ENCODE measurements at regions not wholly inside any gene's neighbourhood (a gene's known extent, or its start where the extent isn't known, plus 50 kb on each side); places are given as distances from the start of the nearest gene placed in this dataset.

GRCh38 chr1:228996281-228996680 is 261.0 kb downstream of the RHOU start:
- ATAC-seq = no peak
- no peak overlapping the region for H3K4me3 Mint-ChIP-seq
- no peaks in the 10 kb centered on the region for H3K4me1 Mint-ChIP-seq (ENCODE audit: low read depth in 2 of 2)
- no peaks in the 10 kb centered on the region for H3K36me3 Mint-ChIP-seq
- no peak for DNase-seq (ENCODE audit: low spot score)
- H3K9me3 Mint-ChIP-seq = no peaks in the 10 kb centered on the region
- peaks cover 4 to 9% of the 10 kb centered on the region in 2 donors for H3K27me3 Mint-ChIP-seq
- H3K27ac Mint-ChIP-seq = no peak overlapping the region

- H3K36me3 Mint-ChIP-seq = no peaks in the 10 kb centered on the region
- H3K9me3 Mint-ChIP-seq = no peaks in the 10 kb centered on the region
- DNase-seq (ENCODE audit: low spot score) (no peak), ATAC-seq (no peak)
- no peak overlapping the region for H3K4me3 Mint-ChIP-seq
- no peaks in the 10 kb centered on the region for H3K4me1 Mint-ChIP-seq (ENCODE audit: low read depth in 2 of 2)
- H3K27ac Mint-ChIP-seq = no peak overlapping the region
- H3K27me3 Mint-ChIP-seq = peaks cover 3 to 6% of the 10 kb centered on the region in 2 donors
Observed at GRCh38 chr1:228997721-228998144, 262.5 kb downstream of the RHOU start.

DNA sequence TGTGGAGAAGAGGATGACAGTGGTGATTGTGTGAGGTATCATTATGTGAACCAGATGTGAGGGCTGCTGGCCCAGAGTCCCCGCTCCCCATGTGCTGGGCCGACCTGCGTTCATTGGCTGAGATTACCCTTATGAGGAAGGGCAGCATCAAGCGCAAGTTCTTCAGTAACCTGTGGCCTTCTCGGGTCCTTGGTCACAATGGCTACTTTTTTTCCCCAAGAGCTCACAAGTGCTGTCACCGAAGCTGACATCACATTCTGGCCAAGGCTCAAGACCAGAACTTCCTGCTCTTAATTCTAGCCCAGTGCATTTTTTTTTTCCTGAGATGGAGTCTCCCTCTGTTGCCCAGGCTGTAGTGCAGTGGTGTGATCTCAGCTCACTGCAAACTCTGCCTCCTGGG is 262.9 kb downstream of the RHOU start:
- peaks cover 0 to 2% of the 10 kb centered on the region in 2 donors for H3K27me3 Mint-ChIP-seq
- no peaks in the 10 kb centered on the region for H3K9me3 Mint-ChIP-seq
- no peaks in the 10 kb centered on the region for H3K36me3 Mint-ChIP-seq
- H3K4me3 Mint-ChIP-seq = no peak overlapping the region
- no peak overlapping the region for H3K27ac Mint-ChIP-seq
- ATAC-seq (no peak), DNase-seq (ENCODE audit: low spot score) (no peak)
- no peaks in the 10 kb centered on the region for H3K4me1 Mint-ChIP-seq (ENCODE audit: low read depth in 2 of 2)

GRCh38 chr1:228999446-229000170 is 264.3 kb downstream of the RHOU start:
- H3K4me1 Mint-ChIP-seq (ENCODE audit: low read depth in 2 of 2) = no peaks in the 10 kb centered on the region
- H3K9me3 Mint-ChIP-seq = no peaks in the 10 kb centered on the region
- no peaks in the 10 kb centered on the region for H3K36me3 Mint-ChIP-seq
- DNase-seq (ENCODE audit: low spot score) (no peak), ATAC-seq (no peak)
- H3K27ac Mint-ChIP-seq = no peak overlapping the region
- H3K27me3 Mint-ChIP-seq = no peaks in the 10 kb centered on the region
- H3K4me3 Mint-ChIP-seq = no peak overlapping the region

DNA sequence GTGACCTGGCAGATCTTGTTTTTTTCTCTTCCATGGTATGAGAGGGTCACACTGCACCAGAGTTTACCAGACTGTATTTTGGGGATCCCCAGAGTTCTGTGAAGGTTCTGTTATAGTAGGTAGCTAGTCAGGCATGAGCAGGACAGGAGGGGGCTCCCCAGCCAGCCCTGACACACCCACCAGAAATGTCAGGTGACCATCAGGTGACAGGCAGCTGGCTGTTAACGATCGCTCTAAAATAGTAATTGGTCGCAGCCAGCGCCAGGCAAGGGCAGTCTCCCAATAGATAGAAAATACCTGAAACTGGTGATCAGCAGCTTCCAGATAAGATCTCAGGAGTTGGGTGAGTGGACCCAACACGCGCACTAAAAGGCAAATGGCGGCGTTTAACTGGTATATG is 264.9 kb downstream of the RHOU start:
- H3K9me3 Mint-ChIP-seq = no peaks in the 10 kb centered on the region
- no peak for DNase-seq (ENCODE audit: low spot score)
- H3K27ac Mint-ChIP-seq = no peak overlapping the region
- no peak overlapping the region for H3K4me3 Mint-ChIP-seq
- no peak for ATAC-seq
- no peaks in the 10 kb centered on the region for H3K27me3 Mint-ChIP-seq
- peaks cover 0 to 3% of the 10 kb centered on the region in 2 donors for H3K4me1 Mint-ChIP-seq (ENCODE audit: low read depth in 2 of 2)
- no peaks in the 10 kb centered on the region for H3K36me3 Mint-ChIP-seq

- Mint-ChIP-seq H3K4me1 (ENCODE audit: low read depth in 2 of 2) (peaks cover 0 to 7% of the 10 kb centered on the region in 2 donors), H3K36me3 (no peaks in the 10 kb centered on the region), H3K4me3 (no peak overlapping the region), H3K27ac (no peak overlapping the region), H3K9me3 (no peaks in the 10 kb centered on the region), H3K27me3 (no peaks in the 10 kb centered on the region)
- no peak for ATAC-seq
- no peak for DNase-seq (ENCODE audit: low spot score)
Observed at GRCh38 chr1:229001467-229002011, 266.3 kb downstream of the RHOU start.

DNA sequence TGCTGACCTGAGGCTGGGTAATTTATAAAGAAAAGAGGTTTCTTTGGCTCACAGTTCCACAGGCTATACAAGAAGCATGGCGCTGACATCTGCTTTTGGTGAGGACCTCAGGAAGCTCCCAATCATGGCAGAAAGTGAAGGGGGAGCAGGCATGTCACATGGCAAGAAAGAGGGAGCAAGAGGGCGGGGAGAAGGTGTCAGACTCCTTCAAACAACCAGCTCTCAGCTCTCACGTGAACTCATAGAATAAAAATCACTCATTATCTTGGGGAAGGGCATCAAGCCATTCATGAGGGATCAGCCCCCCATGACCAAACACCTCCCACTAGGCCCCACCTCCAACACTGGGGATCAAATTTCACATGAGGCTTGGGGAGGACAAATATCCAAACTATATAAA is 266.8 kb downstream of the RHOU start:
- Mint-ChIP-seq H3K36me3 (no peaks in the 10 kb centered on the region), H3K27ac (no peak overlapping the region), H3K4me3 (no peak overlapping the region), H3K9me3 (no peaks in the 10 kb centered on the region), H3K27me3 (no peaks in the 10 kb centered on the region), H3K4me1 (ENCODE audit: low read depth in 2 of 2) (peaks cover 0 to 7% of the 10 kb centered on the region in 2 donors)
- ATAC-seq (no peak), DNase-seq (ENCODE audit: low spot score) (no peak)

GRCh38 chr1:229002451-229002960 is 267.2 kb downstream of the RHOU start:
- Mint-ChIP-seq H3K4me1 (ENCODE audit: low read depth in 2 of 2) (peaks cover 0 to 7% of the 10 kb centered on the region in 2 donors), H3K27ac (no peak overlapping the region), H3K4me3 (no peak overlapping the region), H3K36me3 (no peaks in the 10 kb centered on the region), H3K9me3 (no peaks in the 10 kb centered on the region), H3K27me3 (no peaks in the 10 kb centered on the region)
- DNase-seq (ENCODE audit: low spot score) (no peak), ATAC-seq (no peak)

DNA sequence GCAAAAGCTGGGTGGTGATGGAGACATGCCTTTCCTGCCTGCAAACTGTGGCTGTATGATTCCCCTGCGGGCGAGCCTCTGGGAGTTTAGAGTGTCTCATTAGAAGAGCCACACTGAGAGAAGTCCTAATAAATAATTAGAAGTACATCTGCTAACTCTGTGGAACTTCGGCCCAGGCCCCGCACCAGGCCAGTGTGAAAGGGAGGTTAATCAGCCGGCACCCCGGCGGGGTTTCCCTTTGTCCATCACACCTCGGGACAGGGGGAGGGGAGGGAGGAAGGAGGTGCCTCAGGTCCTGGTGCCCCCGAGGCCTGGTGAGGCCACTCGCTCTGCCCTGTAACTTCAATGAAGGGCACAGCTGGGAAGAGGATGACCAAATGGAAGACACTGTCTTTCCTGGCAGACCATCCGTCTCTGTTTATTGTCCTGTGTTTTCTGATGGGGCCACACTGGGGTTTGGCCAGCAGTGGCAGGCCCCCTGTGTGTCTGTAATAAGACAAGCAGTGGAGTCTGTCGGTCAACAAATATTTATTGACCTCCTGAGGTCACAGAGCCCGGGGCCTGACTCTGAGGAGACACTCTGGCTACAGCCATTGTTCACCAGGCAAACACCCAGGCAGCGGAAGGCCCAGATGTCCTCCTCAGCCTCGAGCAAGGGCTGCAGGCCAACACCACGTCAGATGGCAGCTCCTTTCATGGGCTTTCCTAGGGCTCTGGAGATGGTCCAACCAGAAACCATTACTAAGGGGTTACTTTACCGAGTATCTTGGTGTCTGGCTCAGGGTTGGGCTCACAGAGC is 267.5 kb upstream of the RAB4A start:
- no peak overlapping the region for H3K4me3 Mint-ChIP-seq
- H3K36me3 Mint-ChIP-seq = no peaks in the 10 kb centered on the region
- H3K27ac Mint-ChIP-seq = no peak overlapping the region
- H3K27me3 Mint-ChIP-seq = no peaks in the 10 kb centered on the region
- H3K4me1 Mint-ChIP-seq (ENCODE audit: low read depth in 2 of 2) = peaks cover 0 to 7% of the 10 kb centered on the region in 2 donors
- no peak for ATAC-seq
- no peaks in the 10 kb centered on the region for H3K9me3 Mint-ChIP-seq
- no peak for DNase-seq (ENCODE audit: low spot score)

DNA sequence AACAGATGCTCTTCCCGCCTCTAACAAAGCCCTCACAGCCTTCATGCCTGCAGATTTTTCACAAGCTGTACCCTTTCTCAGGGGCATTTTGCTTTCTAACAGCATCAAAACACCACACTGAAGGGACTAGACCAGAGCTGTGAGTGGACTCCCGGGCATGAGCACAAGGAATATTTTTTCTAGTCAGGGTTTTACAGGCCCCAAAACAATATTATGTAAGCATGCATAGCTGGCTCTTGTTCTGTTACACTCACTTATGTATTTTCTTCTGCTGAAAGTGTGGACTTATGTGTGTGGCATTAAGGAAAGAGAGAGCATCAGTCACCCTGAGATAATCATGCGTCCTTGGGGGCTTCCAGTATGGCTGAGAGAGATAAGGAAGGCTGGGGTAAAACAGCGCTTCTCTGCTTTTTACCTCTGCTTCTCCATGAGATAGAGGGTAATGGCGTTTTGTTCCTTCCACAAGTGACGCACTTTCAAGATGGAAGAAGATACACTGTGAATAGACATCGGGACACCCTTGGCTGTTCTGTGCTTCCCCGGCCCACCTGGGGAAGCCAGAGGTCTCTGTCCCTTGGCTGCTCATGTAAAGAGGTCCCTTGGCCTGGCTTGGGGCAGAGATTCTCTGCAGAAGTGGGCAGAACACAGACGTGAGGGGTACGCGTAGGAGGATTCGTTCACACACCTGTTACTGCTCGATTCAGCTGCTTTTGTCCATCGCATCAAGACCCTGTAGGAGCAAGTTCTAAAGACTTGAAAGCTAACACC is 266.7 kb upstream of the RAB4A start:
- Mint-ChIP-seq H3K27me3 (no peaks in the 10 kb centered on the region), H3K4me1 (ENCODE audit: low read depth in 2 of 2) (peaks cover 0 to 7% of the 10 kb centered on the region in 2 donors), H3K36me3 (no peaks in the 10 kb centered on the region), H3K4me3 (no peak overlapping the region), H3K9me3 (no peaks in the 10 kb centered on the region), H3K27ac (no peak overlapping the region)
- ATAC-seq (no peak), DNase-seq (ENCODE audit: low spot score) (no peak)

DNA sequence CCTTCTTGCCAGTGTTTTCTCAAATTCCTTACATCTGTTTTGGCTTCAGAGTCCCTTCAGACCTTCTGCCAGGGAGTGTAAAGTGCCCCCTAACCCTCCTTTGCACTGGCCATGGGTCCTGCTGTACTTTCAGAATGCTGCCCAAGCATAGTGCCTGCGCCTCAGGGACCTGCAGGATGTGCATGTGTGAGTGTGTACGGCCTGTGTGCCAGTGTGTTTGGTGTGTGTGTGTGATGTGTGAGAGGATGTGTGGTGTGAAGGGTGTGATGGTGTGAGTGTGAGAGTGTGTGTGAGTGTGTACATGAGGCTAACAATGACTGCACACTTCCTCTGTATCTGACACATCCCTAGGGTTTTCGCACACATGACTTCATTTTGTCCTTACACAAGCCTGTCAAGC is 265.8 kb upstream of the RAB4A start:
- ATAC-seq = peak; percentile 37 to 41

DNA sequence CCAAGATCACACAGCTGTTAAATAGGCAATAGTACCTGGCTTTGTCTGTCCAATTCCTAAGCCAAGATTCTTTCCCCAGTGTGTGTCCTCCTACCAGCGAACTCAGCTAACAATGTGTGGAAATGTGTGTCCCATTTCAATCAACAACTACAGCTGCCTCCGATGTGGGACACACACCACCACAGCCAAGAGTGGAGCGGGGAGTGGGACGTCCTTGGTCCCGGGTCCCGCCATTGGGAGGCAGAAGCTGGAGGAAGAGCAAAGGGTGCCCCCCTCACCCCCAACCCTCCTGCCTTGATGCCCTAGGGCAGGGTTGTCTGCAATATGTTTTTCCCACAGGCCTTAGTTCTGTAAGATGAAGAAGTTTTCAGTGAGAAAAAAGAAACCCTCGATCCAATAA is 265.4 kb upstream of the RAB4A start:
- Mint-ChIP-seq H3K9me3 (no peaks in the 10 kb centered on the region), H3K36me3 (no peaks in the 10 kb centered on the region), H3K4me1 (ENCODE audit: low read depth in 2 of 2) (peaks cover 0 to 7% of the 10 kb centered on the region in 2 donors), H3K4me3 (no peak overlapping the region), H3K27ac (no peak overlapping the region), H3K27me3 (no peaks in the 10 kb centered on the region)
- ATAC-seq (no peak), DNase-seq (ENCODE audit: low spot score) (no peak)

More for the DNA sequence above, 265.8 kb upstream of the RAB4A start:
- DNase-seq (ENCODE audit: low spot score) = no peak
- no peak overlapping the region for H3K27ac Mint-ChIP-seq
- H3K36me3 Mint-ChIP-seq = no peaks in the 10 kb centered on the region
- no peaks in the 10 kb centered on the region for H3K9me3 Mint-ChIP-seq
- H3K27me3 Mint-ChIP-seq = no peaks in the 10 kb centered on the region
- H3K4me1 Mint-ChIP-seq (ENCODE audit: low read depth in 2 of 2) = peaks cover 0 to 7% of the 10 kb centered on the region in 2 donors
- H3K4me3 Mint-ChIP-seq = no peak overlapping the region

GRCh38 chr1:229006121-229006870 is 264.6 kb upstream of the RAB4A start:
- peaks cover 0 to 7% of the 10 kb centered on the region in 2 donors for H3K4me1 Mint-ChIP-seq (ENCODE audit: low read depth in 2 of 2)
- no peak overlapping the region for H3K4me3 Mint-ChIP-seq
- H3K9me3 Mint-ChIP-seq = no peaks in the 10 kb centered on the region
- DNase-seq (ENCODE audit: low spot score) = no peak
- no peaks in the 10 kb centered on the region for H3K36me3 Mint-ChIP-seq
- H3K27me3 Mint-ChIP-seq = no peaks in the 10 kb centered on the region
- ATAC-seq = no peak
- H3K27ac Mint-ChIP-seq = no peak overlapping the region

Data from natural killer cell treated with Interleukin-12 subunit alpha and Interleukin-12 subunit beta and Interleukin-15 and Interleukin-18, amount 100 ng/mL, for 72 hours (primary cell).